ENCODE measurements at regions not wholly inside any gene's neighbourhood (a gene's known extent, or its start where the extent isn't known, plus 50 kb on each side); places are given as distances from the start of the nearest gene placed in this dataset.

DNA sequence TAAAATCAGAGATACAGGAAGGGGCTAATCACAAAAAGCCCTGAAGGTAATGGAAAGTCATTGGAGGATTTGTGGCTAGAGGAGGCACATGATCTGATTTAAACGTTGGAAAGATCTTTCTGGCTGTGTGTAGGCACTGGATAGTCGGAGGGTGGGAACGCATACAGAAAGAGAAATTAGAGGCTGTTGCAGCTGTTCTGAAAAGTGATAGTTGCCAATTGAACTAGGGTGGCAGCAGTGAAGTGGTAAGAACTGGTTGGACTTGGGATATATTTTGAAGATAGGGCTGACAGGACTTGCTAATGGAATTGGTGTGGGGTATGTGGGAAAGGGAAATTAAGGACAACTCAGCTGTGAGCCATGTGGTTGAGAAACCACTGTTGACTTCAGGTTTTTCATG lies 223.6 kb downstream of the OGFRL1 start:
- Histone ChIP-seq H3K27me3 (no peaks in the 10 kb centered on the region), H3K36me3 (ENCODE audit: low read depth, missing control alignments) (no peaks in the 10 kb centered on the region), H3K4me1 (no peaks in the 10 kb centered on the region), H3K4me3 (no peak overlapping the region), H3K27ac (no peak overlapping the region), H3K9me3 (no peaks in the 10 kb centered on the region)
- no peak for TF ChIP-seq POLR2A (IDR thresholded peaks at IDR 0.05)
- TF ChIP-seq, protein P1, sequence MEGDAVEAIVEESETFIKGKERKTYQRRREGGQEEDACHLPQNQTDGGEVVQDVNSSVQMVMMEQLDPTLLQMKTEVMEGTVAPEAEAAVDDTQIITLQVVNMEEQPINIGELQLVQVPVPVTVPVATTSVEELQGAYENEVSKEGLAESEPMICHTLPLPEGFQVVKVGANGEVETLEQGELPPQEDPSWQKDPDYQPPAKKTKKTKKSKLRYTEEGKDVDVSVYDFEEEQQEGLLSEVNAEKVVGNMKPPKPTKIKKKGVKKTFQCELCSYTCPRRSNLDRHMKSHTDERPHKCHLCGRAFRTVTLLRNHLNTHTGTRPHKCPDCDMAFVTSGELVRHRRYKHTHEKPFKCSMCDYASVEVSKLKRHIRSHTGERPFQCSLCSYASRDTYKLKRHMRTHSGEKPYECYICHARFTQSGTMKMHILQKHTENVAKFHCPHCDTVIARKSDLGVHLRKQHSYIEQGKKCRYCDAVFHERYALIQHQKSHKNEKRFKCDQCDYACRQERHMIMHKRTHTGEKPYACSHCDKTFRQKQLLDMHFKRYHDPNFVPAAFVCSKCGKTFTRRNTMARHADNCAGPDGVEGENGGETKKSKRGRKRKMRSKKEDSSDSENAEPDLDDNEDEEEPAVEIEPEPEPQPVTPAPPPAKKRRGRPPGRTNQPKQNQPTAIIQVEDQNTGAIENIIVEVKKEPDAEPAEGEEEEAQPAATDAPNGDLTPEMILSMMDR (IDR thresholded peaks at IDR 0.05), result no peak
- WGBS, 2 donors, result 77 to 83% methylated on average over 3 of the region's 3 CpGs
- no peak for DNase-seq
- intact Hi-C loops (cut with DNase I; ENCODE audit: low total_unique reads), result no loop called here

DNA sequence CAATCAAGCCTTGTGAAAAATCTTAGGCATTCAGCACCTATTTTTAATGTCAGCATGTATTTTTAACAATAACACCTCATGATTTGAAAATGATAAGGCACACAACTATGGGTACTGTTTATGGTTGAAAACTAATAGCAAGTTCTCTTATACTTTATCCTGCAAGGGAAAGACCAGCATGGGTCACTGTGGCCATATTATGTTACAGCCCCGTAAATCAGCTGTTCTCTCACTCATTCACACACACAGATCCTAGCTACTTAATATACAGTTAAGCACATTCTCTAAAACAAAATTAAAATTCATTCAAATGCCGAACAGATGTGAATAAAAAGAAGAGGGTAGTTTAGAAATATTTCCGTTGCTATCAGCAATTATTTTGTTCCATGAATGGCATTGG lies 224.4 kb downstream of the OGFRL1 start:
- DNase-seq, result no peak
- Histone ChIP-seq H3K27ac (no peak overlapping the region), H3K36me3 (ENCODE audit: low read depth, missing control alignments) (no peaks in the 10 kb centered on the region), H3K27me3 (no peaks in the 10 kb centered on the region), H3K4me3 (no peak overlapping the region), H3K9me3 (no peaks in the 10 kb centered on the region), H3K4me1 (no peaks in the 10 kb centered on the region)
- 67 to 71% methylated on average over 3 of the region's 3 CpGs for WGBS, 2 donors
- no peak for TF ChIP-seq POLR2A (IDR thresholded peaks at IDR 0.05)
- TF ChIP-seq, protein P1 (IDR thresholded peaks at IDR 0.05), result no peak
- intact Hi-C loops (cut with DNase I; ENCODE audit: low total_unique reads), result no loop called here

DNA sequence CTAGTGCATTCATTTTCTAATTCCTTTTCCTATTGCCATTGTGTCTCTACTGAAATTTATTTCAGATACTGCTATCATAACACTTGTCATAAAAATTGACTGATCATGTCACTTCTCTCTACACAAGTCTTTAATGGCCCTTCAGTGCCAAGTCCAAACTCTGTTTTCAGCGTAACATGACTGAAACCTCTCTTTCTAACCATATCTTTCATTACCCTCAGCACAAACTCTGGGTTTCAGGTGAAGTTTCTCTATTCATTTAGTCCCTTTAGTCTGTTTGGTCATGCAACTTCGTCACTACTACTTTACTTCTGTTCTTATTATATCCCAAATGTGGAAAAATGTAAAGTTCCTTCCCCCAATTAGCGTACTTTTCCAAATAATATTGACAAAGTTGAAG lies 234.9 kb downstream of the OGFRL1 start:
- H3K27me3 ChIP-seq, result no peaks in the 10 kb centered on the region
- H3K4me1 ChIP-seq, result no peaks in the 10 kb centered on the region
- no peaks in the 10 kb centered on the region for H3K9me3 ChIP-seq
- no peak overlapping the region for H3K27ac ChIP-seq
- H3K36me3 ChIP-seq (ENCODE audit: low read depth, missing control alignments), result no peaks in the 10 kb centered on the region
- no peak for DNase-seq
- 73 to 86% methylated on average over 3 of the region's 3 CpGs for WGBS, 2 donors
- TF ChIP-seq POLR2A (IDR thresholded peaks at IDR 0.05), result no peak
- no peak overlapping the region for H3K4me3 ChIP-seq
- intact Hi-C loops (cut with DNase I; ENCODE audit: low total_unique reads), result no loop called here

DNA sequence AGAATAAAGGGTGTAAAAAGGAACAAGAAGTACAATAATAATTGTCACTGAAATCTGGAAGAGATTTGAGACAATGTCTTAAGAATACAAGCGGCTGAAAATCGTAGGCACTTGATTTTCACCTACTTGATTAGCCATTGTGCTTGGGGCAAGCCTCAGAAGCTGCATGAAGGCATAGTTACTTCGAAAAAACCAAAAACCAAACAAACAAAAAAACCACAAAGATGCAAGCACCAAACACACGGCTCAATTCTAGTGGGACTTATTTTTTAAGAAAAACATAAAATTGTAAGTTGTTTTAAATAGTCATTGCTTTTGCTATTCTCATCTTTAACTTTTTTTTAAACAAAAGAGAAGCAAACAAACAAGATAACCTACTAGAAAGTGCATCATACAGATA lies 235.6 kb downstream of the OGFRL1 start:
- Histone ChIP-seq H3K27ac (no peak overlapping the region), H3K4me1 (no peaks in the 10 kb centered on the region), H3K4me3 (no peak overlapping the region), H3K36me3 (ENCODE audit: low read depth, missing control alignments) (no peaks in the 10 kb centered on the region), H3K9me3 (no peaks in the 10 kb centered on the region), H3K27me3 (no peaks in the 10 kb centered on the region)
- intact Hi-C loops (cut with DNase I; ENCODE audit: low total_unique reads), result no loop called here
- 64 to 73% methylated on average over 4 of the region's 4 CpGs for WGBS, 2 donors
- DNase-seq, result no peak
- TF ChIP-seq, protein P1 (IDR thresholded peaks at IDR 0.05), result no peak
- no peak for TF ChIP-seq POLR2A (IDR thresholded peaks at IDR 0.05)

DNA sequence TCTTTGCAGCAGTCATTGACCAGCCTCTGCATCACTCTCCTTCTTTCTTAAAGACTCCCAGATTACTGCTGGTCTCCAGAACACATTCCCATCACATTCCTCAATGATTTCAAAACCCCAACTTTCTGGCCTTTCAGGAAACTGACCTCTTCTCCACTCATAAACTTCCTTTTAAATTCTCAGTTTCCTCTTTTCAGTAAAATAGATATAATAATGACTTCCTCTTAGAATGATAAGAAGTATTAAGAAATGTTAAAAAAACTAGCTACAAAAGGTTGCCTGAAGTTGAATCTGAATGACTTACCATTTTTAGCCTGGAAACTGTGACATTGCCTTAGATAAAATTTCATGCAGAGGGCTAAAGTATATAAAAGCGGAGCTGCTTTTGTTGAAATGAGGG lies 239.3 kb downstream of the OGFRL1 start:
- WGBS, 2 donors, result 91 to 92% methylated on average over 1 of the region's 1 CpG
- Histone ChIP-seq H3K4me1 (no peaks in the 10 kb centered on the region), H3K27ac (no peak overlapping the region), H3K27me3 (no peaks in the 10 kb centered on the region), H3K4me3 (no peak overlapping the region), H3K36me3 (ENCODE audit: low read depth, missing control alignments) (no peaks in the 10 kb centered on the region), H3K9me3 (no peaks in the 10 kb centered on the region)
- TF ChIP-seq, protein P1 (IDR thresholded peaks at IDR 0.05), result no peak
- TF ChIP-seq POLR2A (IDR thresholded peaks at IDR 0.05), result no peak
- DNase-seq, result no peak
- intact Hi-C loops (cut with DNase I; ENCODE audit: low total_unique reads), result no loop called here

Measured in testis (tissue), 2 donors.